ENCODE measurements at regions not wholly inside any gene's neighbourhood (a gene's known extent, or its start where the extent isn't known, plus 50 kb on each side); places are given as distances from the start of the nearest gene placed in this dataset.

- TF ChIP-seq CTCF (IDR thresholded peaks at IDR 0.05) (no peak), POLR2AphosphoS5 (IDR thresholded peaks at IDR 0.05) (no peak), POLR2A (IDR thresholded peaks at IDR 0.05) (no peak)
- intact Hi-C loops (cut with DNase I; ENCODE audit: low total_unique reads), result no loop called here
- no peak overlapping the region for H3K27ac ChIP-seq
- no peaks in the 10 kb centered on the region for H3K4me1 ChIP-seq
- DNase-seq (ENCODE audit: low spot score in 2 of 2), result no peak
- no peaks in the 10 kb centered on the region for H3K9me3 ChIP-seq
- no peaks in the 10 kb centered on the region for H3K36me3 ChIP-seq
- H3K4me3 ChIP-seq, result no peak overlapping the region
- H3K27me3 ChIP-seq, result no peaks in the 10 kb centered on the region
These were observed 164.4 kb downstream of the SH2D4B start for GRCh38 chr10:80702143-80702542.

- H3K27ac ChIP-seq, result no peak overlapping the region
- no peaks in the 10 kb centered on the region for H3K36me3 ChIP-seq
- H3K9me3 ChIP-seq, result no peaks in the 10 kb centered on the region
- H3K4me3 ChIP-seq, result no peak overlapping the region
- TF ChIP-seq CTCF (IDR thresholded peaks at IDR 0.05) (no peak), POLR2AphosphoS5 (IDR thresholded peaks at IDR 0.05) (no peak), POLR2A (IDR thresholded peaks at IDR 0.05) (no peak)
- intact Hi-C loops (cut with DNase I; ENCODE audit: low total_unique reads), result no loop called here
- no peaks in the 10 kb centered on the region for H3K4me1 ChIP-seq
- DNase-seq (ENCODE audit: low spot score in 2 of 2), result no peak
- H3K27me3 ChIP-seq, result no peaks in the 10 kb centered on the region
These were observed 168.2 kb downstream of the SH2D4B start for GRCh38 chr10:80705899-80706298.

- no peaks in the 10 kb centered on the region for H3K4me1 ChIP-seq
- H3K27ac ChIP-seq, result no peak overlapping the region
- TF ChIP-seq CTCF (IDR thresholded peaks at IDR 0.05) (no peak), POLR2A (IDR thresholded peaks at IDR 0.05) (no peak), POLR2AphosphoS5 (IDR thresholded peaks at IDR 0.05) (no peak)
- H3K9me3 ChIP-seq, result no peaks in the 10 kb centered on the region
- H3K4me3 ChIP-seq, result no peak overlapping the region
- intact Hi-C loops (cut with DNase I; ENCODE audit: low total_unique reads), result no loop called here
- no peak for DNase-seq (ENCODE audit: low spot score in 2 of 2)
- no peaks in the 10 kb centered on the region for H3K36me3 ChIP-seq
- H3K27me3 ChIP-seq, result no peaks in the 10 kb centered on the region
These were observed 170.5 kb downstream of the SH2D4B start for GRCh38 chr10:80708185-80708584.

- Histone ChIP-seq H3K9me3 (no peaks in the 10 kb centered on the region), H3K27ac (no peak overlapping the region), H3K4me1 (no peaks in the 10 kb centered on the region), H3K4me3 (no peak overlapping the region), H3K36me3 (no peaks in the 10 kb centered on the region), H3K27me3 (no peaks in the 10 kb centered on the region)
- TF ChIP-seq POLR2AphosphoS5 (IDR thresholded peaks at IDR 0.05), result no peak
- TF ChIP-seq CTCF (IDR thresholded peaks at IDR 0.05), result no peak
- no peak for TF ChIP-seq POLR2A (IDR thresholded peaks at IDR 0.05)
- DNase-seq (ENCODE audit: low spot score in 2 of 2), result no peak
- intact Hi-C loops (cut with DNase I; ENCODE audit: low total_unique reads), result no loop called here
These were observed 171.1 kb downstream of the SH2D4B start for GRCh38 chr10:80708808-80709207.

GRCh38 chr10:80709866-80710265 is 172.2 kb downstream of the SH2D4B start:
- intact Hi-C loops (cut with DNase I; ENCODE audit: low total_unique reads), result no loop called here

More at GRCh38 chr10:80709866-80710265, 172.2 kb downstream of the SH2D4B start:
- Histone ChIP-seq H3K9me3 (no peaks in the 10 kb centered on the region), H3K36me3 (no peaks in the 10 kb centered on the region), H3K4me3 (no peak overlapping the region), H3K4me1 (no peaks in the 10 kb centered on the region), H3K27me3 (no peaks in the 10 kb centered on the region), H3K27ac (no peak overlapping the region)
- TF ChIP-seq CTCF (IDR thresholded peaks at IDR 0.05) (no peak), POLR2A (IDR thresholded peaks at IDR 0.05) (no peak), POLR2AphosphoS5 (IDR thresholded peaks at IDR 0.05) (no peak)
- DNase-seq (ENCODE audit: low spot score in 2 of 2), result no peak

All from breast epithelium (tissue), 4 donors.